HCT116 (cell line): ENCODE measurements at regions not wholly inside any gene's neighbourhood (a gene's known extent, or its start where the extent isn't known, plus 50 kb on each side); places are given as distances from the start of the nearest gene placed in this dataset.

Source experiments
- ATAC-seq: fragments of 200-7000 bp; cut with Tn5 transposase; 2 replicates; pipeline ENCODE4 v1.9.1; 2020; ENCODE audit warnings: mild to moderate bottlenecking, moderate library complexity
- BruUV-seq: library from RNA; stranded (reverse); fragments of 400-500 nt; replicated peaks from 2 replicates; lab custom pipeline; 2021; lab: Mats Ljungman, UMichigan
- CTCF ChIA-PET: fragments of 300-600 bp; sonication (Branson Sonifier 250); formaldehyde crosslinking; loops from one replicate; lab custom pipeline; 2021; ENCODE audit warnings: antibody characterized with exemption; lab: Charles Lee
- POLR2A ChIA-PET: fragments of 300-600, 350-600 bp; sonication (Branson Sonifier 250); formaldehyde crosslinking; loops from one replicate; lab custom pipeline; 2021; ENCODE audit warnings: antibody characterized with exemption; lab: Charles Lee
- RAD21 ChIA-PET, 2 experiments: fragments of 300-600 bp; sonication (Branson Sonifier 250); formaldehyde crosslinking; loops; one replicate each; lab custom pipeline; 2023; ENCODE audit warnings: low total read pairs in 2 of 2; ENCODE audit not compliant: uncharacterized antibody in 2 of 2, unreplicated experiment in 2 of 2, low non-redundant PET in 1 of 2; lab: Charles Lee
- DNase-seq: peaks from one replicate; pipeline ENCODE4 v3.0.0-alpha.2; 2010; ENCODE audit warnings: low read depth, low spot score
- H2AFZ ChIP-seq: fragments of 200-600 bp; shearing (Covaris generic), sonication (generic); 2 replicates; pipeline ENCODE4 v1.6.1; 2017; ENCODE audit warnings: low read depth, mixed run types, mixed read lengths, antibody characterized with exemption, low read length; ENCODE audit not compliant: poor library complexity, severe bottlenecking
- H3K27ac ChIP-seq: 2 replicates; pipeline ENCODE4 v1.5.1; 2012; ENCODE audit warnings: low read depth, low read length
- H3K27me3 ChIP-seq: fragments of 200-600 bp; sonication (generic); 2 replicates; pipeline ENCODE4 v1.6.1; 2016; ENCODE audit warnings: mixed run types, low read length, mixed read lengths; ENCODE audit not compliant: insufficient read depth
- H3K36me3 ChIP-seq, 2 experiments: fragments of 200-500 bp in 1 of 2; fragments of 200-600 bp in 1 of 2; sonication (Bioruptor generic) in 1 of 2; sonication (generic) in 1 of 2; 2 replicates each; pipeline versions ENCODE4 v1.5.1 to v1.6.1; 2014 to 2016; ENCODE audit warnings: low read length in 2 of 2, inconsistent platforms in 1 of 2, mixed read lengths in 1 of 2, mixed run types in 1 of 2; ENCODE audit not compliant: insufficient read depth in 2 of 2, control insufficient read depth in 1 of 2
- H3K4me1 ChIP-seq, 2 experiments: fragments of 200-600 bp in 1 of 2; sonication (generic) in 1 of 2; 2 replicates each; pipeline versions ENCODE4 v1.5.1 to v1.6.1; 2012 to 2017; ENCODE audit warnings: low read length in 2 of 2, inconsistent platforms in 1 of 2, mild to moderate bottlenecking in 1 of 2, mixed read lengths in 1 of 2, mixed run types in 1 of 2, moderate library complexity in 1 of 2; ENCODE audit not compliant: insufficient read depth in 2 of 2, control insufficient read depth in 1 of 2
- H3K4me2 ChIP-seq: fragments of 200-600 bp; sonication (generic); 2 replicates; pipeline ENCODE4 v1.6.1; 2017; ENCODE audit warnings: mixed run types, low read length, mixed read lengths
- H3K4me3 ChIP-seq, 2 experiments: fragments of 200-600 bp in 1 of 2; sonication (generic) in 1 of 2; replicated peaks in 1 of 2; 2 replicates each; pipeline ENCODE4 v1.5.1; 2011 to 2016; ENCODE audit warnings: low read length in 2 of 2, control low read depth in 1 of 2, low read depth in 1 of 2, mild to moderate bottlenecking in 1 of 2, mixed read lengths in 1 of 2, mixed run types in 1 of 2
- H3K79me2 ChIP-seq: fragments of 200-600 bp; sonication (generic); 2 replicates; pipeline ENCODE4 v1.6.1; 2017; ENCODE audit warnings: mild to moderate bottlenecking, mixed run types, low read length, moderate library complexity, mixed read lengths; ENCODE audit not compliant: insufficient read depth
- H3K9ac ChIP-seq: fragments of 200-600 bp; sonication (generic); 2 replicates; pipeline ENCODE4 v1.6.1; 2016; ENCODE audit warnings: low read length, mixed read lengths
- H3K9me2 ChIP-seq: fragments of 200-600 bp; sonication (generic), shearing (Covaris generic); 2 replicates; pipeline ENCODE4 v1.6.1; 2017; ENCODE audit warnings: mixed run types, mild to moderate bottlenecking, moderate library complexity; ENCODE audit not compliant: insufficient read depth
- H3K9me3 ChIP-seq, 2 experiments: fragments of 200-500 bp in 1 of 2; fragments of 200-600 bp in 1 of 2; sonication (Bioruptor generic) in 1 of 2; sonication (generic) in 1 of 2; 2 replicates each; pipeline ENCODE4 v1.6.1; 2014 to 2017; ENCODE audit warnings: low read length in 2 of 2, mixed read lengths in 2 of 2, inconsistent platforms in 1 of 2, low read depth in 1 of 2, mild to moderate bottlenecking in 1 of 2, mixed run types in 1 of 2, moderate library complexity in 1 of 2; ENCODE audit not compliant: control insufficient read depth in 1 of 2, insufficient read depth in 1 of 2
- H4K20me1 ChIP-seq: fragments of 200-600 bp; sonication (generic), shearing (Covaris generic); 2 replicates; pipeline ENCODE4 v1.6.1; 2017; ENCODE audit warnings: mixed run types, mild to moderate bottlenecking, moderate library complexity; ENCODE audit not compliant: insufficient read depth
- ATF3 ChIP-seq: IDR thresholded peaks from 2 replicates; pipeline ENCODE4 v1.6.1; 2012
- CBX3 ChIP-seq: IDR thresholded peaks from 2 replicates; pipeline ENCODE4 v1.6.1; 2012; ENCODE audit warnings: low read depth
- ELF1 ChIP-seq: IDR thresholded peaks from 2 replicates; pipeline ENCODE4 v1.6.1; 2012; ENCODE audit warnings: low read depth, borderline replicate concordance
- FOSL1 ChIP-seq: IDR thresholded peaks from 2 replicates; pipeline ENCODE4 v1.6.1; 2012; ENCODE audit warnings: low read depth
- JUND ChIP-seq: IDR thresholded peaks from 2 replicates; pipeline ENCODE4 v1.6.1; 2012
- MAX ChIP-seq: IDR thresholded peaks from 2 replicates; pipeline ENCODE4 v1.6.1; 2012
- POLR2A ChIP-seq: IDR thresholded peaks from 2 replicates; pipeline ENCODE4 v1.7.0; 2011; ENCODE audit warnings: borderline replicate concordance; ENCODE audit not compliant: insufficient read depth, insufficient read length; ENCODE audit errors: extremely low read depth
- POLR2AphosphoS5 ChIP-seq: IDR thresholded peaks from 2 replicates; pipeline ENCODE4 v1.6.1; 2011; ENCODE audit warnings: mild to moderate bottlenecking, low read depth, low read length, moderate library complexity
- RAD21 ChIP-seq: IDR thresholded peaks from 2 replicates; pipeline ENCODE4 v1.6.1; 2012; ENCODE audit warnings: low read depth, mild to moderate bottlenecking
- SP1 ChIP-seq: IDR thresholded peaks from 2 replicates; pipeline ENCODE4 v1.6.1; 2012; ENCODE audit warnings: low read depth
- SRF ChIP-seq: IDR thresholded peaks from 2 replicates; pipeline ENCODE4 v1.6.1; 2012; ENCODE audit warnings: low read depth
- TCF7L2 ChIP-seq: IDR thresholded peaks from 2 replicates; pipeline ENCODE4 v1.7.0; 2011; ENCODE audit warnings: borderline replicate concordance, inconsistent platforms; ENCODE audit not compliant: insufficient read depth, insufficient read length; ENCODE audit errors: extremely low read depth
- YY1 ChIP-seq: IDR thresholded peaks from 2 replicates; pipeline ENCODE4 v1.6.1; 2011; ENCODE audit warnings: low read length, low read depth, moderate library complexity, mild to moderate bottlenecking; ENCODE audit not compliant: insufficient replicate concordance; ENCODE audit errors: extremely low read depth
- ZNF274 ChIP-seq: fragments of 200-500 bp; sonication (Bioruptor generic); IDR thresholded peaks from 2 replicates; pipeline ENCODE4 v1.6.1; 2014; ENCODE audit warnings: mild to moderate bottlenecking, low read depth, low read length, inconsistent platforms
- intact Hi-C: fragments of 100-400 bp; cut with micrococcal nuclease; formaldehyde crosslinking; loops from 2 replicates; pipeline ENCODE4 v1.10.0; 2022

- Histone ChIP-seq H3K36me3 (no peaks in the 10 kb centered on the region), H3K79me2 (no peaks in the 10 kb centered on the region), H3K27me3 (no peaks in the 10 kb centered on the region), H2AFZ (no peak overlapping the region), H3K4me2 (no peak overlapping the region)
- RAD21 ChIA-PET = no interaction called here
- no TSS peak for BruUV-seq
- intact Hi-C loops = no loop called here
- TF ChIP-seq MAX = no peak
- TF ChIP-seq SP1 = no peak
- TF ChIP-seq FOSL1 = no peak
- no peak for TF ChIP-seq JUND
- no peak for TF ChIP-seq ELF1
- no peak for TF ChIP-seq ATF3
- no peak for TF ChIP-seq POLR2A
- TF ChIP-seq ZNF274 = no peak
- no peak for TF ChIP-seq CBX3
- TF ChIP-seq TCF7L2 = no peak
- TF ChIP-seq YY1 = no peak
- TF ChIP-seq SRF = no peak
- no peak for TF ChIP-seq RAD21
- TF ChIP-seq POLR2AphosphoS5 = no peak
- TF ChIP-seq, all 23 proteins: peak for 0
- ATAC-seq (no peak), DNase-seq (no peak)
- H3K27ac ChIP-seq = no peak overlapping the region
- CTCF ChIA-PET = no interaction called here
- H3K9ac ChIP-seq = no peak overlapping the region
- no peaks in the 10 kb centered on the region for H3K9me3 ChIP-seq
- no peaks in the 10 kb centered on the region for H4K20me1 ChIP-seq
- H3K4me1 ChIP-seq = no peaks in the 10 kb centered on the region
- no peaks in the 10 kb centered on the region for H3K9me2 ChIP-seq
- POLR2A ChIA-PET = no interaction called here
- H3K4me3 ChIP-seq = no peak overlapping the region
These were observed 586.0 kb upstream of the VRK2 start for GRCh38 chr2:57460396-57461276.
